SK-N-SH (cell line): ENCODE measurements at regions not wholly inside any gene's neighbourhood (a gene's known extent, or its start where the extent isn't known, plus 50 kb on each side); places are given as distances from the start of the nearest gene placed in this dataset.
A peak's percentile ranks its signal among the peaks of the same experiment; 100 is the strongest.

Source experiments
- CTCF ChIP-seq: fragments of 200-600 bp; sonication (generic); IDR thresholded peaks from 2 replicates; pipeline ENCODE4 v1.6.1; 2017; ENCODE audit warnings: antibody characterized with exemption, mild to moderate bottlenecking, moderate library complexity
- EP300 ChIP-seq, 2 experiments: IDR thresholded peaks; 2 replicates each; pipeline versions ENCODE4 v1.4.0 to v1.6.1; 2012; ENCODE audit warnings: borderline replicate concordance in 1 of 2, low read depth in 1 of 2, low read length in 1 of 2
- FOXJ3 ChIP-seq: sonication (generic); formaldehyde crosslinking; IDR thresholded peaks from 2 replicates; pipeline ENCODE4 v1.5.1; 2020; ENCODE audit warnings: mild to moderate bottlenecking, missing genetic modification reagents
- NFIC ChIP-seq: IDR thresholded peaks from 2 replicates; pipeline ENCODE4 v1.4.0; 2012; ENCODE audit warnings: borderline replicate concordance
- POLR2AphosphoS5 ChIP-seq: IDR thresholded peaks from 2 replicates; pipeline ENCODE4 v1.6.1; 2012; ENCODE audit warnings: low read depth, low read length
- RAD21 ChIP-seq: IDR thresholded peaks from 2 replicates; pipeline ENCODE4 v1.6.1; 2012; ENCODE audit warnings: mild to moderate bottlenecking, low read length
- SMC3 ChIP-seq: IDR thresholded peaks from 2 replicates; pipeline ENCODE4 v1.6.1; 2012; ENCODE audit warnings: low read depth, low read length, improper control_type of control experiment
- TCF12 ChIP-seq: IDR thresholded peaks from 2 replicates; pipeline ENCODE4 v1.4.0; 2012
- TEAD4 ChIP-seq: IDR thresholded peaks from 2 replicates; pipeline ENCODE4 v1.4.0; 2012; ENCODE audit warnings: mild to moderate bottlenecking, borderline replicate concordance; ENCODE audit not compliant: insufficient read depth
- TF ChIP-seq, protein P1 (sequence below): fragments of 150-350 bp; IDR thresholded peaks from 2 replicates; pipeline ENCODE4 v1.6.1; 2016; ENCODE audit warnings: mild to moderate bottlenecking, low read depth, low read length
- TF ChIP-seq, protein P2 (sequence below): IDR thresholded peaks from 2 replicates; pipeline ENCODE4 v1.6.1; 2012; ENCODE audit warnings: mild to moderate bottlenecking, low read depth, low read length, moderate library complexity
- TF ChIP-seq, protein P3 (sequence below): IDR thresholded peaks from 2 replicates; pipeline ENCODE4 v1.4.0; 2012; ENCODE audit warnings: low read depth, borderline replicate concordance

DNA sequence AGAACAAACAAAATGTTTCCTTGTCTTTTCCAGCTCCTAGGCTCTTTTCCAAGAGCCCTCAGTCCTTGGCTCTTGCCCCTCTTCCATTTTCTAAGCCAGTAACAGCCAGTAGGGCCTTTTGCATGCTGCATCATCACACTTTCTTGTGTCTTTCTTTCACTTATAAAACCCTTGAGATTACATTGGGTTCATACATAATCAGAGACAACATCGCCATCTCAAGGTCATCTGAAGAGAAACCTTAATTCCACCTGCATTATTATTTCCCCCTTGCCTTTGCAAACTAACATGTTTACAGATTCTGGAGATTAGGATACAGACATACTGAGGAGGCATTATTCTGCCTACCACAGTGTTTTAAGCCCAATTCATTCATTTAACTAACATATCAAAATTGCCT, 697.3 kb downstream of the TRIB2 start:
- TF ChIP-seq, protein P1, sequence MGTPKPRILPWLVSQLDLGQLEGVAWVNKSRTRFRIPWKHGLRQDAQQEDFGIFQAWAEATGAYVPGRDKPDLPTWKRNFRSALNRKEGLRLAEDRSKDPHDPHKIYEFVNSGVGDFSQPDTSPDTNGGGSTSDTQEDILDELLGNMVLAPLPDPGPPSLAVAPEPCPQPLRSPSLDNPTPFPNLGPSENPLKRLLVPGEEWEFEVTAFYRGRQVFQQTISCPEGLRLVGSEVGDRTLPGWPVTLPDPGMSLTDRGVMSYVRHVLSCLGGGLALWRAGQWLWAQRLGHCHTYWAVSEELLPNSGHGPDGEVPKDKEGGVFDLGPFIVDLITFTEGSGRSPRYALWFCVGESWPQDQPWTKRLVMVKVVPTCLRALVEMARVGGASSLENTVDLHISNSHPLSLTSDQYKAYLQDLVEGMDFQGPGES = no peak
- TF ChIP-seq CTCF (no peak), EP300 (IDR thresholded peaks at IDR 0.05; ENCODE audit: borderline replicate concordance in 1 of 2, low read depth in 1 of 2, low read length in 1 of 2) (no peak), SMC3 (no peak), TEAD4 (no peak), POLR2AphosphoS5 (no peak), FOXJ3 (CRISPR knock-in tag) (no peak), RAD21 (0 out of 2 replicates have a peak, but pooled peaks have one; percentile 25), NFIC (no peak), TCF12 (no peak)
- TF ChIP-seq, protein P2, sequence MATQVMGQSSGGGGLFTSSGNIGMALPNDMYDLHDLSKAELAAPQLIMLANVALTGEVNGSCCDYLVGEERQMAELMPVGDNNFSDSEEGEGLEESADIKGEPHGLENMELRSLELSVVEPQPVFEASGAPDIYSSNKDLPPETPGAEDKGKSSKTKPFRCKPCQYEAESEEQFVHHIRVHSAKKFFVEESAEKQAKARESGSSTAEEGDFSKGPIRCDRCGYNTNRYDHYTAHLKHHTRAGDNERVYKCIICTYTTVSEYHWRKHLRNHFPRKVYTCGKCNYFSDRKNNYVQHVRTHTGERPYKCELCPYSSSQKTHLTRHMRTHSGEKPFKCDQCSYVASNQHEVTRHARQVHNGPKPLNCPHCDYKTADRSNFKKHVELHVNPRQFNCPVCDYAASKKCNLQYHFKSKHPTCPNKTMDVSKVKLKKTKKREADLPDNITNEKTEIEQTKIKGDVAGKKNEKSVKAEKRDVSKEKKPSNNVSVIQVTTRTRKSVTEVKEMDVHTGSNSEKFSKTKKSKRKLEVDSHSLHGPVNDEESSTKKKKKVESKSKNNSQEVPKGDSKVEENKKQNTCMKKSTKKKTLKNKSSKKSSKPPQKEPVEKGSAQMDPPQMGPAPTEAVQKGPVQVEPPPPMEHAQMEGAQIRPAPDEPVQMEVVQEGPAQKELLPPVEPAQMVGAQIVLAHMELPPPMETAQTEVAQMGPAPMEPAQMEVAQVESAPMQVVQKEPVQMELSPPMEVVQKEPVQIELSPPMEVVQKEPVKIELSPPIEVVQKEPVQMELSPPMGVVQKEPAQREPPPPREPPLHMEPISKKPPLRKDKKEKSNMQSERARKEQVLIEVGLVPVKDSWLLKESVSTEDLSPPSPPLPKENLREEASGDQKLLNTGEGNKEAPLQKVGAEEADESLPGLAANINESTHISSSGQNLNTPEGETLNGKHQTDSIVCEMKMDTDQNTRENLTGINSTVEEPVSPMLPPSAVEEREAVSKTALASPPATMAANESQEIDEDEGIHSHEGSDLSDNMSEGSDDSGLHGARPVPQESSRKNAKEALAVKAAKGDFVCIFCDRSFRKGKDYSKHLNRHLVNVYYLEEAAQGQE = no peak
- TF ChIP-seq, protein P3, sequence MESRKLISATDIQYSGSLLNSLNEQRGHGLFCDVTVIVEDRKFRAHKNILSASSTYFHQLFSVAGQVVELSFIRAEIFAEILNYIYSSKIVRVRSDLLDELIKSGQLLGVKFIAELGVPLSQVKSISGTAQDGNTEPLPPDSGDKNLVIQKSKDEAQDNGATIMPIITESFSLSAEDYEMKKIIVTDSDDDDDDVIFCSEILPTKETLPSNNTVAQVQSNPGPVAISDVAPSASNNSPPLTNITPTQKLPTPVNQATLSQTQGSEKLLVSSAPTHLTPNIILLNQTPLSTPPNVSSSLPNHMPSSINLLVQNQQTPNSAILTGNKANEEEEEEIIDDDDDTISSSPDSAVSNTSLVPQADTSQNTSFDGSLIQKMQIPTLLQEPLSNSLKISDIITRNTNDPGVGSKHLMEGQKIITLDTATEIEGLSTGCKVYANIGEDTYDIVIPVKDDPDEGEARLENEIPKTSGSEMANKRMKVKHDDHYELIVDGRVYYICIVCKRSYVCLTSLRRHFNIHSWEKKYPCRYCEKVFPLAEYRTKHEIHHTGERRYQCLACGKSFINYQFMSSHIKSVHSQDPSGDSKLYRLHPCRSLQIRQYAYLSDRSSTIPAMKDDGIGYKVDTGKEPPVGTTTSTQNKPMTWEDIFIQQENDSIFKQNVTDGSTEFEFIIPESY = no peak
